ENCODE measurements at regions not wholly inside any gene's neighbourhood (a gene's known extent, or its start where the extent isn't known, plus 50 kb on each side); places are given as distances from the start of the nearest gene placed in this dataset.

DNA sequence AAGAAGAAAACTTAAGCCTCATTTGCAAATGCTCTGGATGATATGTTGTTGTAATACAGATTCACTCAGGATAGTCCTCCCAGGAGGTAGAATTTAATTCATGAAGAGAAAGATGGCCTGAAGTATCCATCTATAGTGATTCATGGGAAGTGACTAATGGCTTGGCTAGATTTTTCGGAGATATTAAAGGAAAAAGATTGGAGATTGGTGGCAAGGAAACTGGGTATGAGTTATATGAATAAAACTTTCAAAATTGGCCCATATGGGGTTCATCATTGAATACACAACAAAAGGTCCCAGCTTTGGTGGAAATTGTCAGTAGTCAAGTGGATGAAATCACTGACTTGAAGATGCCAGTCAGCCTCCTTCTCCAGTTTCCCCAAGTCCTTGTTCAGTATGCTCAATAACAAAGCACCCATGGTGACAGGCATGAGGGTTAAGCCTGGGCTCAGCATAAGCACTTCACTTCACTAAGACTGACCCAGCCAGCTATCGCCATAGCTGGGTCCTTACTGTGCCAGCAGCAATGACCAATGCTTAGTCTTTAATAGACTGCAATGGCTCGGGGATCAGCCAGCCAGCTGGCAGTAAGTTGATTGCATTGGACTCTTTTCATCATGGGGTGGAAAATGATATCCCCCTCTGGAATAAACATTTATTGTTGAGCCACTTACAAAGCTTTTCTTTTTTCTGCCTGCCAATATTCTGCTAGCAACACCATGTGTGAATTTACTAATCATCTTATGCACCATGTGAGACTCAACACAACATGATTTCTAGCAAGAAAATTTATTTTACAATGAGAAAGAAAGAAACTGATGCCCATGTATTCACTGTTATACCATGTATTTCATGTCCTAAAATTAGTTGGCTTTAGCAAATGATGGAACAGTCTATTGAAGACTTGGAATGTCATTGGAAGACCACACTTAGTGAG is 176.6 kb upstream of the TACR1 start:
- TF ChIP-seq POLR2A (IDR thresholded peaks at IDR 0.05; ENCODE audit: low read depth, low read length) (no peak), POLR2AphosphoS5 (IDR thresholded peaks at IDR 0.05; ENCODE audit: low read depth, low read length) (no peak), TAF1 (IDR thresholded peaks at IDR 0.05; ENCODE audit: low read depth, low read length) (no peak), PAX5 (IDR thresholded peaks at IDR 0.05; ENCODE audit: insufficient read depth, low read length, severe bottlenecking) (no peak), POU2F2 (IDR thresholded peaks at IDR 0.05; ENCODE audit: low read depth, low read length) (no peak)
